Right lobe of liver (tissue), 6 donors: ENCODE measurements at regions not wholly inside any gene's neighbourhood (a gene's known extent, or its start where the extent isn't known, plus 50 kb on each side); places are given as distances from the start of the nearest gene placed in this dataset.

ENCODE experiments used
- ATAC-seq, 4 donors: fragments of 200-7000 bp; cut with Tn5 transposase; one replicate each; pipeline ENCODE4 v1.9.1; 2020; ENCODE audit warnings: mild to moderate bottlenecking in 4 of 4, moderate library complexity in 4 of 4
- DNase-seq, 3 donors: peaks; one replicate each; pipeline ENCODE4 v3.0.0-alpha.2; 2020
- H3K27ac ChIP-seq, 3 donors: fragments of 200-600 bp; one replicate each; pipeline ENCODE4 v1.8.0; 2022
- H3K27me3 ChIP-seq, 2 donors: fragments of 200-600 bp; one replicate each; pipeline ENCODE4 v1.8.0; 2022
- H3K36me3 ChIP-seq, 4 donors: fragments of 200-600 bp; sonication (generic) in 1 of 4; one replicate each; pipeline versions ENCODE4 v1.5.1 to v1.8.0; 2017 to 2022; ENCODE audit warnings: control low read depth in 1 of 4
- H3K4me1 ChIP-seq, 4 donors: fragments of 200-600 bp; sonication (generic) in 1 of 4; one replicate each; pipeline versions ENCODE4 v1.5.1 to v1.8.0; 2017 to 2022; ENCODE audit warnings: control low read depth in 1 of 4
- H3K4me3 ChIP-seq, 3 donors: fragments of 200-600 bp; one replicate each; pipeline ENCODE4 v1.8.0; 2022
- H3K9me3 ChIP-seq, 4 donors: fragments of 200-600 bp; sonication (generic) in 1 of 4; one replicate each; pipeline versions ENCODE4 v1.5.1 to v1.8.0; 2017 to 2022; ENCODE audit warnings: control low read depth in 1 of 4
- POLR2A ChIP-seq: fragments of 450-650 bp; IDR thresholded peaks from one replicate; pipeline ENCODE4 v1.6.1; 2017; ENCODE audit warnings: antibody characterized with exemption, mild to moderate bottlenecking
- WGBS: methylation state at CpG from one replicate; pipeline ENCODE4 v1.1.6; 2018; ENCODE audit warnings: low coverage, low lambda C conversion rate; ENCODE audit not compliant: insufficient coverage; ENCODE audit errors: missing lambda C conversion rate; 5-methylcytosine and 5-hydroxymethylcytosine counted together
- intact Hi-C, 2 donors: fragments of 100-400 bp; cut with DNase I; formaldehyde crosslinking; loops; one replicate each; pipeline versions ENCODE4 v1.11.2 to v1.14.1; 2022
- TF ChIP-seq, protein P1 (sequence below), 4 donors: fragments of 200-600 bp in 3 of 4; fragments of 450-650 bp in 1 of 4; IDR thresholded peaks; one replicate each; pipeline versions ENCODE4 v1.5.1 to v1.8.0; 2016 to 2022; ENCODE audit warnings: antibody characterized with exemption in 4 of 4, mild to moderate bottlenecking in 2 of 4
- donor health status: DM: no; HTN: yes; CAD: no.
- donor health status: DM: no; HTN: no; CAD: no.
- donor health status: DM: no; HTN: no; CAD: no.
- donor health status: DM: no; HTN: yes; CAD: no.
- donor health status: DM: no; HTN: yes; CAD: no.

DNA sequence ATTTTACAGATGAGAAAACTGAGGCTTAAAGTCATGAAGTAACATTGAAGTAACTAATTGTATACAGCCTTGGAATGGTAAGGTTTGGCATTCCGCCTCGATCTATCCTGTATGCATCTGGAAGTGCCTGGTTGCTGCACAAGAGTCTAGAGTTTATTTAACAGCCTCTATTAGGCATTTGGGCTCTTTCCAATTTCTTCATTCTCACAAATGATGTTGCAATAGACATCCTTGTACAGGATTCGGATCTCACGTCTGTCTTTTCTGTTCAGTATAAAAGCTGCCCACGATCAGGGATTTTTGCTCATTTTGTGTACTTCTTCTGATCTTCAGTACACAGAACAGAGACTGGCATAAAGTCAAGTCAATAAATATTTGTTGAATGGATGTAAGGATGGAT lies 100.5 kb downstream of the AIPL1 start:
- Histone ChIP-seq H3K4me1 (no peaks in the 10 kb centered on the region), H3K27me3 (no peaks in the 10 kb centered on the region), H3K27ac (no peak overlapping the region), H3K36me3 (no peaks in the 10 kb centered on the region), H3K4me3 (no peak overlapping the region), H3K9me3 (no peaks in the 10 kb centered on the region)
- intact Hi-C loops, result loop anchor here in 1 of 2 donors (5.0 kb wide), 1 partner anchor 167 kb away; no protein-coding TSS in a partner anchor
- 64% methylated on average over 5 of the region's 5 CpGs for whole genome bisulfite sequencing
- ATAC-seq (no peak), DNase-seq (no peak)
- TF ChIP-seq POLR2A, result no peak
- TF ChIP-seq, protein P1, sequence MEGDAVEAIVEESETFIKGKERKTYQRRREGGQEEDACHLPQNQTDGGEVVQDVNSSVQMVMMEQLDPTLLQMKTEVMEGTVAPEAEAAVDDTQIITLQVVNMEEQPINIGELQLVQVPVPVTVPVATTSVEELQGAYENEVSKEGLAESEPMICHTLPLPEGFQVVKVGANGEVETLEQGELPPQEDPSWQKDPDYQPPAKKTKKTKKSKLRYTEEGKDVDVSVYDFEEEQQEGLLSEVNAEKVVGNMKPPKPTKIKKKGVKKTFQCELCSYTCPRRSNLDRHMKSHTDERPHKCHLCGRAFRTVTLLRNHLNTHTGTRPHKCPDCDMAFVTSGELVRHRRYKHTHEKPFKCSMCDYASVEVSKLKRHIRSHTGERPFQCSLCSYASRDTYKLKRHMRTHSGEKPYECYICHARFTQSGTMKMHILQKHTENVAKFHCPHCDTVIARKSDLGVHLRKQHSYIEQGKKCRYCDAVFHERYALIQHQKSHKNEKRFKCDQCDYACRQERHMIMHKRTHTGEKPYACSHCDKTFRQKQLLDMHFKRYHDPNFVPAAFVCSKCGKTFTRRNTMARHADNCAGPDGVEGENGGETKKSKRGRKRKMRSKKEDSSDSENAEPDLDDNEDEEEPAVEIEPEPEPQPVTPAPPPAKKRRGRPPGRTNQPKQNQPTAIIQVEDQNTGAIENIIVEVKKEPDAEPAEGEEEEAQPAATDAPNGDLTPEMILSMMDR (IDR thresholded peaks at IDR 0.05), result no peak

DNA sequence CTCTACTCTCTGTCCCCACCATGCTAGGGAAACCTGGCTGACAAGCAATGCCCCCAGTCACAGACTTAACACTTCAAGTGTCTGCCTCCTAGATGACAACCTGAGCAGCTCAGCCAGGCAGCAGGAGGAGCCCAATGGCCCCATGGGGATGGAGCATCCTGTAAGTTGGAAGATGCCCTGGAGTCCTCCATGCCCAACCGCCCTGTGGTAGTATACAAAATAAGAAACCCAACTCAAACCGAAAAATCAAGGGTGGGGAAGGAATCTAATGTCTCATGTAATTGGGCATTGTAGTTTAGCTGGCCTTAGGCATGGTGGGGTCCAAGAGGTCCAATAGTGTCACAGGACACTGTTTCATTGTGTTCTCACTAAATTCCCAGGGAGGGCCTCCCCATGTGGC lies 104.0 kb downstream of the AIPL1 start:
- DNase-seq (no peak), ATAC-seq (no peak)
- H3K27me3 ChIP-seq, result no peaks in the 10 kb centered on the region
- TF ChIP-seq, protein P1 (IDR thresholded peaks at IDR 0.05), result no peak
- no peak for TF ChIP-seq POLR2A
- no peaks in the 10 kb centered on the region for H3K36me3 ChIP-seq
- no peaks in the 10 kb centered on the region for H3K9me3 ChIP-seq
- intact Hi-C loops, result loop anchor here in 1 of 2 donors (5.0 kb wide), 1 partner anchor 164 kb away; no protein-coding TSS in a partner anchor
- H3K4me1 ChIP-seq, result no peaks in the 10 kb centered on the region
- no peak overlapping the region for H3K4me3 ChIP-seq
- no peak overlapping the region for H3K27ac ChIP-seq
- WGBS, result 50% methylated on average over 2 of the region's 2 CpGs

DNA sequence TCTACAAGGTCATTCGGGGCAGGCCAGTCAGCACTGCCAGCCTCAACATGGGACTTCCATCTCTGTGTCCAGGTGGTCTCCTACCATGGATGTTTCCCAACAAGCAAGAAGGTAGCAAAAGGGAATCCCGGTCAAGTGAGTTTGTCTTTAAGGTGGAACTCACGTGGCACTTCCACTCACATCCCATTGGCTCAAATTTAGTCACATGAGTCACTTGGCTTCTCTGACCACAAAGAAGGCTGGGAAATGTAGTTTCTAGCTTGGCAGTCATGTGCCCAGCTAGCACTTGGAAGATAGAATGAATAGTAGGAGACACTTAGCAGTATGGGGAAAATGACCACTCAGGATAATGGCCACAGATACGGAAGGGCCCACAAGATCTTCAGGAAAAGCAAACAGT lies 106.6 kb downstream of the AIPL1 start:
- no peak overlapping the region for H3K4me3 ChIP-seq
- H3K4me1 ChIP-seq, result no peaks in the 10 kb centered on the region
- no peak for DNase-seq
- H3K36me3 ChIP-seq, result no peaks in the 10 kb centered on the region
- no peak for TF ChIP-seq POLR2A
- TF ChIP-seq, protein P1 (IDR thresholded peaks at IDR 0.05), result no peak
- 56% methylated on average over 2 of the region's 4 CpGs for WGBS
- ATAC-seq, result no peak
- H3K27me3 ChIP-seq, result no peaks in the 10 kb centered on the region
- peak overlapping the region in 1 of 3 donors; percentile 29 for H3K27ac ChIP-seq
- no peaks in the 10 kb centered on the region for H3K9me3 ChIP-seq
- intact Hi-C loops, result no loop called here

DNA sequence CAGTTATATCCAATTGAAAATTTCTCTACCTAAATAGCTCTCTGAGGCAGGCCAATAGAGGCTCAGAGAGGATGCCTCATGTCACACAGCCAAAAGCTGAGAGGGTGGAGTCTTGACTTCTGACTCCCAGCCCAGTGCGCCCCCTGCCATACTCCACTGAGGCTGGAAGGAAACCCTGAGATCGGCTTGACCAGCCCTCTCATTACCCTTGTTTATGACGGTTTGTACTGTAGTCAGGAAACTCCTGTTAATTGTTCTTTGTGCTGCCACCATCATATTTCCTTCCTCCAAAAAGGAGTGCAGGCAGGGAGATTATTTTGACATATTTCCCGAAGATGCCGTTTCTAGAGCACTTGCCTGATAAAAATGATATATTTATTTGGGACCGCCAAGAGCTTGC lies 107.9 kb downstream of the AIPL1 start:
- Histone ChIP-seq H3K9me3 (no peaks in the 10 kb centered on the region), H3K27ac (peak overlapping the region in 1 of 3 donors; percentile 29), H3K27me3 (no peaks in the 10 kb centered on the region), H3K36me3 (no peaks in the 10 kb centered on the region), H3K4me3 (no peak overlapping the region), H3K4me1 (no peaks in the 10 kb centered on the region)
- TF ChIP-seq, protein P1 (IDR thresholded peaks at IDR 0.05), result peak in 1 of 4 donors; percentile 5
- TF ChIP-seq POLR2A, result no peak
- DNase-seq (peak in 2 of 3 donors; percentile 44 to 49), ATAC-seq (peak; percentile 75 to 90 (median 78))
- intact Hi-C loops, result no loop called here
- 29% methylated on average over 6 of the region's 6 CpGs for WGBS

DNA sequence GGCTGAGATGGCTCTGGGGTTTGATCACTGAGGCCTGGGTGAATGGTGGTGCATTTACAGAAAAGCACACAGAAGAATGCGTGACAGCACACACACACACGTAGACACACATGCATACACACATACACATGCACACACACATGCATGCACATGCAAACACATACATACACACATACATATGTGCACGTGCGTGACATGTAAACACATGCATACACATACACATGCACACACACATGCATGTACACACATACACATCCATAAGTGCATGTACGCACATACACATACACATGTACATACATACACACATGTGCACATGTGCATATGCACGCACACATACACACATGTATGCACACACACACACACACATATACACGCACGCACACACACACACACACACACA lies 108.4 kb downstream of the AIPL1 start:
- H3K27ac ChIP-seq, result no peak overlapping the region
- intact Hi-C loops, result no loop called here
- H3K4me3 ChIP-seq, result no peak overlapping the region
- no peaks in the 10 kb centered on the region for H3K36me3 ChIP-seq
- H3K4me1 ChIP-seq, result no peaks in the 10 kb centered on the region
- no peak for ATAC-seq
- no peaks in the 10 kb centered on the region for H3K27me3 ChIP-seq
- no peak for DNase-seq
- no peak for TF ChIP-seq POLR2A
- TF ChIP-seq, protein P1 (IDR thresholded peaks at IDR 0.05), result no peak
- no peaks in the 10 kb centered on the region for H3K9me3 ChIP-seq
- WGBS, result 35% methylated on average over 4 of the region's 8 CpGs
